GM12878 (cell line): ENCODE measurements at regions not wholly inside any gene's neighbourhood (a gene's known extent, or its start where the extent isn't known, plus 50 kb on each side); places are given as distances from the start of the nearest gene placed in this dataset.

ENCODE experiments used
- ATAC-seq: fragments of 200-7000 bp; cut with Tn5 transposase; 3 replicates; pipeline ENCODE4 v1.9.1; 2020; ENCODE audit warnings: mild to moderate bottlenecking, moderate library complexity
- BruUV-seq: library from RNA; stranded (reverse); fragments of 400-500 nt; replicated peaks from 2 replicates; lab custom pipeline; 2021; lab: Mats Ljungman, UMichigan
- CTCF ChIA-PET: fragments of 300-600 bp; sonication (Branson Sonifier 250); formaldehyde crosslinking; extraction: SDS; loops from one replicate; lab custom pipeline; 2021; ENCODE audit warnings: inconsistent platforms; lab: Yijun Ruan, JAX
- POLR2A ChIA-PET: fragments of 350-600 bp; formaldehyde crosslinking; extraction: SDS; loops from one replicate; lab custom pipeline; 2021; ENCODE audit warnings: inconsistent platforms; lab: Charles Lee
- RAD21 ChIA-PET: fragments of 300-600 bp; sonication (Branson Sonifier 250); formaldehyde crosslinking; loops from one replicate; lab custom pipeline; 2023; ENCODE audit warnings: antibody characterized with exemption; ENCODE audit not compliant: unreplicated experiment; lab: Charles Lee
- SMC1A ChIA-PET: fragments of 300-600 bp; sonication (Branson Sonifier 250); formaldehyde crosslinking; loops from one replicate; lab custom pipeline; 2023; ENCODE audit not compliant: unreplicated experiment, uncharacterized antibody; lab: Charles Lee
- DNase-seq: peaks from one replicate; pipeline ENCODE4 v3.0.0-alpha.2; 2011; ENCODE audit warnings: low read depth, low spot score
- FAIRE-seq: peaks from 3 replicates; lab custom pipeline; 2011; peaks lifted over from hg19 to GRCh38; lab: Jason Lieb, UNC
- H2AFZ ChIP-seq: 2 replicates; pipeline ENCODE4 v1.6.0; 2011; ENCODE audit warnings: low read depth, low read length, control low read depth; ENCODE audit not compliant: control insufficient read depth
- H3K27ac ChIP-seq: 2 replicates; pipeline ENCODE4 v1.5.1; 2011; ENCODE audit warnings: control low read depth; ENCODE audit not compliant: control insufficient read depth, insufficient read depth
- H3K27me3 ChIP-seq, 2 experiments: replicated peaks in 1 of 2; 2 replicates each; pipeline versions ENCODE4 v1.6.0 to v1.6.1; 2011; ENCODE audit warnings: low read length in 1 of 2; ENCODE audit not compliant: control insufficient read depth in 2 of 2, insufficient read depth in 2 of 2
- H3K36me3 ChIP-seq, 2 experiments: 2 replicates each; pipeline ENCODE4 v1.5.1; 2011; ENCODE audit warnings: low read length in 1 of 2; ENCODE audit not compliant: control insufficient read depth in 2 of 2, insufficient read depth in 2 of 2
- H3K4me1 ChIP-seq: 2 replicates; pipeline ENCODE4 v1.6.1; 2011; ENCODE audit warnings: mild to moderate bottlenecking, low read length, moderate library complexity, mixed read lengths; ENCODE audit not compliant: control insufficient read depth, insufficient read depth
- H3K4me2 ChIP-seq: 2 replicates; pipeline ENCODE4 v1.6.0; 2011; ENCODE audit warnings: control low read depth; ENCODE audit not compliant: control insufficient read depth, insufficient read depth
- H3K4me3 ChIP-seq: fragments of 200-600 bp; sonication (generic); 2 replicates; pipeline ENCODE4 v1.5.1; 2016
- H3K79me2 ChIP-seq: 2 replicates; pipeline ENCODE4 v1.6.0; 2011; ENCODE audit warnings: low read length; ENCODE audit not compliant: control insufficient read depth, insufficient read depth
- H3K9ac ChIP-seq: 2 replicates; pipeline ENCODE4 v1.8.0; 2011; ENCODE audit warnings: low read length, control low read depth, mixed read lengths; ENCODE audit not compliant: control insufficient read depth, insufficient read depth
- H3K9me3 ChIP-seq: replicated peaks from 3 replicates; pipeline ENCODE4 v1.5.1; 2011; ENCODE audit warnings: mild to moderate bottlenecking, low read length; ENCODE audit not compliant: control insufficient read depth, insufficient read depth
- H4K20me1 ChIP-seq: 2 replicates; pipeline ENCODE4 v1.6.0; 2011; ENCODE audit not compliant: control insufficient read depth, insufficient read depth
- CEBPB ChIP-seq, 2 experiments: fragments of 150-350 bp in 1 of 2; IDR thresholded peaks; 2 replicates each; pipeline ENCODE4 v1.6.1; 2012 to 2014; ENCODE audit warnings: low read depth in 2 of 2, low read length in 2 of 2, borderline replicate concordance in 1 of 2, inconsistent platforms in 1 of 2
- CHD1 ChIP-seq: IDR thresholded peaks from 2 replicates; pipeline ENCODE4 v1.6.1; 2012; ENCODE audit warnings: low read depth, low read length, improper control_type of control experiment
- ELK1 ChIP-seq: IDR thresholded peaks from 2 replicates; pipeline ENCODE4 v1.6.1; 2012; ENCODE audit warnings: low read depth, low read length, improper control_type of control experiment
- IKZF1 ChIP-seq: fragments of 450-650 bp; conservative IDR thresholded peaks from 2 replicates; pipeline ENCODE4 v1.6.1; 2017; ENCODE audit warnings: antibody characterized with exemption, mild to moderate bottlenecking
- IKZF2 ChIP-seq, 2 experiments: fragments of 450-650 bp; IDR thresholded peaks; 2 replicates each; pipeline ENCODE4 v1.6.1; 2017; ENCODE audit warnings: mild to moderate bottlenecking in 2 of 2, moderate library complexity in 2 of 2
- MEF2B ChIP-seq: fragments of 450-650 bp; IDR thresholded peaks from 2 replicates; pipeline ENCODE4 v1.6.1; 2018; ENCODE audit warnings: mild to moderate bottlenecking, moderate library complexity; ENCODE audit not compliant: partially characterized antibody, poor library complexity, severe bottlenecking
- MXI1 ChIP-seq: fragments of 150-350 bp; IDR thresholded peaks from 2 replicates; pipeline ENCODE4 v1.6.1; 2011; ENCODE audit warnings: low read depth, mild to moderate bottlenecking, inconsistent platforms, low read length, improper control_type of control experiment
- POLR2A ChIP-seq: IDR thresholded peaks from 2 replicates; pipeline ENCODE4 v1.6.1; 2011; ENCODE audit warnings: low read depth, mild to moderate bottlenecking, low read length
- RELB ChIP-seq: fragments of 450-650 bp; IDR thresholded peaks from 2 replicates; pipeline ENCODE4 v1.6.1; 2017; ENCODE audit warnings: low read depth, mild to moderate bottlenecking, moderate library complexity
- RUNX3 ChIP-seq: IDR thresholded peaks from 2 replicates; pipeline ENCODE4 v1.6.1; 2012; ENCODE audit warnings: low read length, inconsistent platforms
- SIN3A ChIP-seq: IDR thresholded peaks from 2 replicates; pipeline ENCODE4 v1.6.1; 2012; ENCODE audit warnings: low read depth, low read length, improper control_type of control experiment
- TCF7 ChIP-seq: IDR thresholded peaks from 2 replicates; pipeline ENCODE4 v1.6.1; 2014; ENCODE audit warnings: antibody characterized with exemption, borderline replicate concordance
- ZNF592 ChIP-seq: fragments of 450-650 bp; IDR thresholded peaks from 2 replicates; pipeline ENCODE4 v1.6.1; 2017; ENCODE audit warnings: mild to moderate bottlenecking, moderate library complexity
- WGBS: methylation state at CpG from one replicate; pipeline ENCODE4 v1.1.6; 2016; ENCODE audit warnings: low lambda C conversion rate; ENCODE audit not compliant: insufficient replicate concordance, insufficient coverage; ENCODE audit errors: missing lambda C conversion rate; 5-methylcytosine and 5-hydroxymethylcytosine counted together
- in situ Hi-C: fragments of 300-500 bp; cut with MboI; formaldehyde crosslinking; loops from 9 replicates; pipeline ENCODE4 v1.14.3; 2018; ENCODE audit warnings: mixed read lengths
- intact Hi-C: fragments of 100-400 bp; cut with micrococcal nuclease; formaldehyde crosslinking; loops from one replicate; pipeline ENCODE4 v1.14.2; 2022; ENCODE audit not compliant: unreplicated experiment

GRCh38 chr4:156665780-156666366, 305.7 kb downstream of the PDGFC start:
- ChIA-PET SMC1A (interaction anchor here (0.7 to 1.0 kb wide), 2 partner anchors 9 to 13 kb away, joined by 3 read pairs; no protein-coding TSS in a partner anchor), CTCF (interaction anchor here (0.6 to 1.4 kb wide), 2 partner anchors 496 to 1593 kb away, joined by 3 read pairs; no protein-coding TSS in a partner anchor)
- peak; percentile 80 for ATAC-seq
- Histone ChIP-seq H4K20me1 (no peaks in the 10 kb centered on the region), H3K36me3 (no peaks in the 10 kb centered on the region), H3K79me2 (no peaks in the 10 kb centered on the region), H3K9me3 (no peaks in the 10 kb centered on the region)
- 56% methylated on average over 3 of the region's 3 CpGs for WGBS
- peak; percentile 71 for TF ChIP-seq MEF2B
- TF ChIP-seq RELB, result peak; percentile 36; the same call in 1 of the 2 replicates
- peak; percentile 33 to 47; a peak in 2 of 4 replicates for TF ChIP-seq IKZF2 (IDR thresholded peaks at IDR 0.05)
- no peak for TF ChIP-seq CEBPB (IDR thresholded peaks at IDR 0.05; ENCODE audit: borderline replicate concordance in 1 of 2, low read depth in 2 of 2, low read length in 2 of 2)
- TF ChIP-seq RUNX3, result peak; percentile 59
- no peak for TF ChIP-seq POLR2A
- TF ChIP-seq SIN3A, result no peak
- TF ChIP-seq MXI1, result no peak
- peak; percentile 67 for TF ChIP-seq IKZF1
- TF ChIP-seq CHD1, result no peak
- TF ChIP-seq TCF7, result peak; percentile 89
- no peak for TF ChIP-seq ELK1
- TF ChIP-seq ZNF592, result no peak
- TF ChIP-seq, all 136 proteins: peak for 6
- Histone ChIP-seq H3K27me3 (no peaks in the 10 kb centered on the region), H2AFZ (no peak overlapping the region), H3K9ac (no peak overlapping the region), H3K4me3 (no peak overlapping the region), H3K4me2 (0 out of 2 replicates have a peak overlapping the region, but pooled peaks have one; percentile 1), H3K4me1 (no peaks in the 10 kb centered on the region), H3K27ac (no peak overlapping the region)
- FAIRE-seq (no peak), DNase-seq (peak; percentile 4)
- no TSS peak for BruUV-seq
- ChIA-PET POLR2A (no interaction called here), RAD21 (no interaction called here)
- intact Hi-C loops (no loop called here), in situ Hi-C loops (no loop called here)
